H1 (cell line): ENCODE measurements at regions not wholly inside any gene's neighbourhood (a gene's known extent, or its start where the extent isn't known, plus 50 kb on each side); places are given as distances from the start of the nearest gene placed in this dataset.

Experiments used
- CEBPB ChIP-seq: IDR thresholded peaks from 2 replicates; pipeline ENCODE4 v1.6.1; 2012; ENCODE audit warnings: low read depth, low read length
- KDM1A ChIP-seq: fragments of 200-600, 300-600 bp; sonication (generic); IDR thresholded peaks from 2 replicates; pipeline ENCODE4 v1.7.1; 2016; ENCODE audit warnings: mild to moderate bottlenecking, low read length, borderline replicate concordance
- SP1 ChIP-seq: IDR thresholded peaks from 2 replicates; pipeline ENCODE4 v1.6.1; 2011; ENCODE audit warnings: low read depth, low read length
- TCF12 ChIP-seq: IDR thresholded peaks from 2 replicates; pipeline ENCODE4 v1.6.1; 2011; ENCODE audit warnings: low read depth, mild to moderate bottlenecking, low read length

GRCh38 chr19:28363254-28363653 is 849.7 kb downstream of the UQCRFS1 start (continued):
- TF ChIP-seq KDM1A, result no peak
- no peak for TF ChIP-seq CEBPB
- no peak for TF ChIP-seq SP1
- TF ChIP-seq TCF12, result no peak
